ENCODE measurements at regions not wholly inside any gene's neighbourhood (a gene's known extent, or its start where the extent isn't known, plus 50 kb on each side); places are given as distances from the start of the nearest gene placed in this dataset.

GRCh38 chr6:94727710-94728109 is 849.6 kb upstream of the MANEA start:
- TF ChIP-seq POLR2A (IDR thresholded peaks at IDR 0.05; ENCODE audit: low read depth, low read length) (no peak), CTCF (IDR thresholded peaks at IDR 0.05; ENCODE audit: extremely low read depth in 1 of 2, insufficient read depth in 1 of 2, low read depth in 1 of 2, low read length in 2 of 2) (no peak), MYC (IDR thresholded peaks at IDR 0.05; ENCODE audit: low read depth, low read length) (no peak), EZH2 (IDR thresholded peaks at IDR 0.05; ENCODE audit: borderline replicate concordance, low read depth, low read length, severe bottlenecking) (no peak), MAX (IDR thresholded peaks at IDR 0.05; ENCODE audit: insufficient read depth, insufficient read length) (no peak), POLR2AphosphoS5 (IDR thresholded peaks at IDR 0.05; ENCODE audit: insufficient read depth, low read depth, low read length) (no peak)
